ENCODE measurements at regions not wholly inside any gene's neighbourhood (a gene's known extent, or its start where the extent isn't known, plus 50 kb on each side); places are given as distances from the start of the nearest gene placed in this dataset.

DNA sequence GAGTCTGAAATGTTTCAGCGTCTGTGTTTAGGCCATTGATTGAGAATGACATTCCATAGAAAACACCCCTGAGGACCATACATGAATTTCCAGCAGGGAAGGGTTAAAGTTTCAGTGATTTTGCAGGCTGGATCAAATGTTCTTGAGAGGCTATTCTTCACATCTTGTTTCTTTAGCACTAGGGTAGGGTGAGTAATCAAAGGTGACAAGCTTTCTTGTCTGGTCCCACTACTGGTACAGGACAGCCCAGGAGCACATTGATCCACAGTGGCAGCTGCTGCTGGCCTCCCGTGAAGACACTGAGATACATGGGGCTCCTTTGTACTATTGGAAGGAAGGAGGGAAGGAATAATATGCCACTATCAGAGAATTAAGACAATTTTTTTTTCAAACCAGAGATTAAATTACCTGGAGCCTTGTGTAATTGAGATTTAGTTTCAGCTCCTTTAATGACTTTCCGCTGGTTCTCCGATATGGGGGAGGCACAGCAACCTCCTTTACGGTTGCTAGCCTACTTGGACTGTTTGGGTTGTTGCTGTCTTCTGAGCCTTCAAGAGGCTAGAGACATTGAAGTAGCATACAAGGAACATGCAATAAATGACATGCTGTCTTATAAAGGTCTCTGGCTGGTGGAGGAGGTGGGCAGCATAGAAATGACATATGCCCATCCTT is 368.9 kb downstream of the SOX11 start:
- no peak for TF ChIP-seq ZNF274 (IDR thresholded peaks at IDR 0.05; ENCODE audit: low read depth, low read length)
- TF ChIP-seq SUZ12 (IDR thresholded peaks at IDR 0.05; ENCODE audit: extremely low read depth, insufficient read depth, insufficient read length): no peak
- no peak for TF ChIP-seq YY1 (IDR thresholded peaks at IDR 0.05; ENCODE audit: insufficient read depth, insufficient read length)

Measured in NT2/D1 (cell line).